ENCODE measurements at regions not wholly inside any gene's neighbourhood (a gene's known extent, or its start where the extent isn't known, plus 50 kb on each side); places are given as distances from the start of the nearest gene placed in this dataset.
"Not testable (repeated sequence)": the region's sequence is repeated elsewhere in the genome, so short reads cannot be mapped to it uniquely, and the experiment has no call there.

- DNase-seq, result peak; percentile 76
Measured at GRCh38 chr7:47088329-47089067, 493.4 kb downstream of the TNS3 start.

- DNase-seq, result no peak
Measured at GRCh38 chr7:47087866-47088265, 494.0 kb downstream of the TNS3 start.

GRCh38 chr7:47085491-47086275 is 496.2 kb downstream of the TNS3 start:
- no peak for DNase-seq

- DNase-seq, result no peak
Measured at GRCh38 chr7:47083476-47084250, 498.2 kb downstream of the TNS3 start.

GRCh38 chr7:47080816-47081215 is 501.1 kb downstream of the TNS3 start:
- DNase-seq, result peak; percentile 37

- no peak for DNase-seq
Measured at GRCh38 chr7:47078241-47078640, 503.7 kb downstream of the TNS3 start.

- no peak for DNase-seq
Measured at GRCh38 chr7:47074702-47075153, 507.2 kb downstream of the TNS3 start.

- no peak for DNase-seq
Measured at GRCh38 chr7:47073284-47073683, 508.6 kb downstream of the TNS3 start.

GRCh38 chr7:47071866-47072265 is 510.0 kb downstream of the TNS3 start:
- no peak for DNase-seq

GRCh38 chr7:47069385-47070076 is 512.4 kb downstream of the TNS3 start:
- DNase-seq, result no peak

GRCh38 chr7:47066976-47067614 is 514.8 kb downstream of the TNS3 start:
- peak; percentile 64 for DNase-seq

- DNase-seq, result no peak
Measured at GRCh38 chr7:47056731-47057130, 525.2 kb downstream of the TNS3 start.

GRCh38 chr7:47052541-47053208 is 529.2 kb downstream of the TNS3 start:
- DNase-seq, result not testable (repeated sequence)

GRCh38 chr7:47049234-47049774 is 532.6 kb downstream of the TNS3 start:
- no peak for DNase-seq

- no peak for DNase-seq
Measured at GRCh38 chr7:47047384-47047783, 534.5 kb downstream of the TNS3 start.

- DNase-seq, result no peak
Measured at GRCh38 chr7:47046949-47047348, 535.0 kb downstream of the TNS3 start.

GRCh38 chr7:47045207-47046051 is 536.5 kb downstream of the TNS3 start:
- peak; percentile 64 for DNase-seq

- DNase-seq, result peak; percentile 90
Measured at GRCh38 chr7:47044625-47045024, 537.3 kb downstream of the TNS3 start.

- DNase-seq, result no peak
Measured at GRCh38 chr7:47043304-47043703, 538.6 kb downstream of the TNS3 start.

GRCh38 chr7:47042669-47043068 is 539.2 kb downstream of the TNS3 start:
- no peak for DNase-seq
